Aorta (tissue), 5 donors: ENCODE measurements at regions not wholly inside any gene's neighbourhood (a gene's known extent, or its start where the extent isn't known, plus 50 kb on each side); places are given as distances from the start of the nearest gene placed in this dataset.

Experiments used
- ATAC-seq: fragments of 200-7000 bp; cut with Tn5 transposase; one replicate; pipeline ENCODE4 v1.9.1; 2022; ENCODE audit warnings: moderate library complexity; ENCODE audit not compliant: low FRiP score
- DNase-seq, 2 donors: peaks; one replicate each; pipeline ENCODE4 v3.0.0-alpha.2; 2020
- H3K27ac ChIP-seq, 2 donors: one replicate each; pipeline ENCODE4 v1.5.1; 2013; ENCODE audit warnings: low read length in 2 of 2, mild to moderate bottlenecking in 2 of 2, moderate library complexity in 2 of 2, control low read depth in 1 of 2, inconsistent platforms in 1 of 2, low read depth in 1 of 2
- H3K27me3 ChIP-seq, 2 donors: one replicate each; pipeline ENCODE4 v1.6.1; 2013; ENCODE audit warnings: control low read depth in 1 of 2, low read length in 1 of 2, mild to moderate bottlenecking in 1 of 2, moderate library complexity in 1 of 2; ENCODE audit not compliant: insufficient read depth in 2 of 2, control insufficient read depth in 1 of 2
- H3K36me3 ChIP-seq, 2 donors: one replicate each; pipeline ENCODE4 v1.6.1; 2013; ENCODE audit warnings: control low read depth in 1 of 2, low read length in 1 of 2, mild to moderate bottlenecking in 1 of 2; ENCODE audit not compliant: insufficient read depth in 2 of 2, control insufficient read depth in 1 of 2
- H3K4me1 ChIP-seq, 2 donors: one replicate each; pipeline ENCODE4 v1.6.1; 2013; ENCODE audit warnings: low read length in 2 of 2, control low read depth in 1 of 2, mild to moderate bottlenecking in 1 of 2, moderate library complexity in 1 of 2; ENCODE audit not compliant: insufficient read depth in 2 of 2, control insufficient read depth in 1 of 2
- H3K4me3 ChIP-seq, 2 donors: one replicate each; pipeline ENCODE4 v1.5.1; 2013; ENCODE audit warnings: low read length in 2 of 2, control low read depth in 1 of 2, mild to moderate bottlenecking in 1 of 2
- H3K9me3 ChIP-seq: one replicate; pipeline ENCODE4 v1.6.1; 2013; ENCODE audit warnings: mild to moderate bottlenecking, low read length; ENCODE audit not compliant: control insufficient read depth
- WGBS, 2 donors: extraction: QIAGEN DNeasy Blood & Tissue Kit; methylation state at CpG; one replicate each; pipeline ENCODE4 v1.1.7; 2013; 5-methylcytosine and 5-hydroxymethylcytosine counted together
- intact Hi-C, 2 donors: fragments of 100-400 bp; cut with DNase I; formaldehyde crosslinking; loops; one replicate each; pipeline versions ENCODE4 v1.14.2 to v1.15.0; 2022
- donor health status: healthy with polysubstance abuse.
- donor health status: Bipolar disorder and iron deficiency.
- donor health status: DM: no; HTN: no; CAD: no.
- donor health status: DM: no; HTN: no; CAD: no.
- donor health status: DM: yes; HTN: yes; CAD: no.

DNA sequence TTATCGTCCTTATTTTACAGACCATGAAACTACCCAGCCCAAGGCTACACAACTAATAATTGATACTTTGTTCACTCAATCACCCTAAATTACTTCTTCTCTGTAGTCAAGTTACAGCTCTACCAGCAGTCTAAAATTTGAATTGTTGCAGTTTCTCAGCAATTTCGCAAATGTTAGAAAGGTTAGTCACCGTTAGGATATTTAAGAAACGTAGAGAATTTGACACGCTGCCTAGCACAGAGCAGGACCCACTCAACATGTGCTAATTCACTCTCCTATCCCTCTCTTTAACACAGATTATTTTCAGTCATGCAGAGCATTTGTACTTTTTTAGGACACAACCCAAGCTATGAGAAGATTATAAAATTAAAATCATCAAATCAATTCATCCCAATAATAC lies 771.1 kb upstream of the LUZP2 start:
- intact Hi-C loops = no loop called here
- Histone ChIP-seq H3K36me3 (no peaks in the 10 kb centered on the region), H3K9me3 (no peaks in the 10 kb centered on the region), H3K4me3 (no peak overlapping the region), H3K27me3 (no peaks in the 10 kb centered on the region), H3K27ac (no peak overlapping the region), H3K4me1 (no peaks in the 10 kb centered on the region)
- ATAC-seq = no peak
- 61 to 67% methylated on average over 5 of the region's 5 CpGs for whole genome bisulfite sequencing, 2 donors
- DNase-seq = no peak

DNA sequence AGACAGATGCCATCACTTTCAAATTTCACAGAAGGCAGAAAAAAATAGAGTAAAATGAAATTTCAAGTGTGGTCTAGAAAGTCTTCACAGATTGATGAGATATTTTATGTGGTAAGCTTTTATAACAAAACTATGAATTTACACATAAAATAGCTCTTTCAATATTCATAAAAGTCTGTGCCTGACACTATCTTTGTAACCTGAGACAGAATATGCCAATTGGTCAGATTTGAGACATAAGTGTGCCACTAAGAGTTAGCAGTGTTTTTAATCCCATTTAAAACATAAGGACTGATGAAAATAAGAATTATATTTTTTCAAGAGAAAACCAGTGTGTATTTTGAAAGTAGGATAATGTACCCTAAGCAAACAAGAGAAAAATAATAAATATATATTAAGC lies 769.5 kb upstream of the LUZP2 start:
- H3K27ac ChIP-seq = no peak overlapping the region

DNA sequence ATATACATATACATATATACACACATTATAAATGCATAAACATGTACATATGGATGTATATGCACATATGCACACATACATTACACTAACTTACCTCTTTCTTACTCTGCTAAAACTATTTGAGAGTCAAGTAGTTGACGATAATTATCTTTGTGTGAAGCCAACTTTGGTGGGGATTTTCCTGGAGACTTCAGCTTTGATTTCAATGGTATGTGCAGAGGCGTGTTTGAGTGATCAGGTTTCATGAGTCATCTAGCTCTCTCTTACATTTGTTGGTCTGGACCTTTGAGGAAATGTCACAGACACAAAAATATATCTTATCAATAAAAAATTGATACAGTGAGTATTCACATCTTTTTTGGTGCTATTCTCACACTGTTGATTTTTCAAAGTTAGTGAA lies 769.1 kb upstream of the LUZP2 start:
- Histone ChIP-seq H3K4me3 (no peak overlapping the region), H3K9me3 (no peaks in the 10 kb centered on the region), H3K27me3 (no peaks in the 10 kb centered on the region), H3K27ac (no peak overlapping the region), H3K4me1 (no peaks in the 10 kb centered on the region), H3K36me3 (no peaks in the 10 kb centered on the region)
- intact Hi-C loops = no loop called here
- WGBS, 2 donors = 68 to 70% methylated on average over 2 of the region's 2 CpGs
- ATAC-seq (no peak), DNase-seq (no peak)

More for the DNA sequence above, 769.5 kb upstream of the LUZP2 start:
- H3K4me3 ChIP-seq = no peak overlapping the region
- no peaks in the 10 kb centered on the region for H3K27me3 ChIP-seq
- H3K36me3 ChIP-seq = no peaks in the 10 kb centered on the region
- no peak for DNase-seq
- no peak for ATAC-seq
- no peaks in the 10 kb centered on the region for H3K9me3 ChIP-seq
- intact Hi-C loops = no loop called here
- H3K4me1 ChIP-seq = no peaks in the 10 kb centered on the region

DNA sequence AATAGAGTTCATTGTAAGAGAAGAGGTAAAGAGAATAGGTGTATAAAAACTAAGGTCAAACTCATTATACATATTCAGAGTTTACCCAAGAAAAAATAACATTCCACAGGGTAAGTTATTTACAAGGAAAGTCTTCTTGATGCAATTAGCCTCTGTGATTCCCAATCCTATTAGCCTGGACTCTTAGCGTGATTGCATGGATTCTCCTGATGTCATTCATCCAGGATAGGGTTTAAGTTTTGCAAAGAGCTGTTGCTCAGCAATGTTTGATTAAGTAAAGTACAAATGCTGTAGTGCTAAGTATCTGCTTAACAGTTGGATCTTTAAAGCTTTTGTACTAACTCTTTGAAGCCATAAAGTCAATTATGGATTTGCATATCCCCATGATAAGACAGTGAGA lies 767.8 kb upstream of the LUZP2 start:
- no peak overlapping the region for H3K4me3 ChIP-seq
- H3K27ac ChIP-seq = no peak overlapping the region
- no peaks in the 10 kb centered on the region for H3K9me3 ChIP-seq
- WGBS, 2 donors = 81 to 89% methylated on average over 1 of the region's 1 CpG
- no peaks in the 10 kb centered on the region for H3K36me3 ChIP-seq
- intact Hi-C loops = no loop called here
- no peaks in the 10 kb centered on the region for H3K4me1 ChIP-seq
- DNase-seq = no peak
- no peaks in the 10 kb centered on the region for H3K27me3 ChIP-seq
- no peak for ATAC-seq

DNA sequence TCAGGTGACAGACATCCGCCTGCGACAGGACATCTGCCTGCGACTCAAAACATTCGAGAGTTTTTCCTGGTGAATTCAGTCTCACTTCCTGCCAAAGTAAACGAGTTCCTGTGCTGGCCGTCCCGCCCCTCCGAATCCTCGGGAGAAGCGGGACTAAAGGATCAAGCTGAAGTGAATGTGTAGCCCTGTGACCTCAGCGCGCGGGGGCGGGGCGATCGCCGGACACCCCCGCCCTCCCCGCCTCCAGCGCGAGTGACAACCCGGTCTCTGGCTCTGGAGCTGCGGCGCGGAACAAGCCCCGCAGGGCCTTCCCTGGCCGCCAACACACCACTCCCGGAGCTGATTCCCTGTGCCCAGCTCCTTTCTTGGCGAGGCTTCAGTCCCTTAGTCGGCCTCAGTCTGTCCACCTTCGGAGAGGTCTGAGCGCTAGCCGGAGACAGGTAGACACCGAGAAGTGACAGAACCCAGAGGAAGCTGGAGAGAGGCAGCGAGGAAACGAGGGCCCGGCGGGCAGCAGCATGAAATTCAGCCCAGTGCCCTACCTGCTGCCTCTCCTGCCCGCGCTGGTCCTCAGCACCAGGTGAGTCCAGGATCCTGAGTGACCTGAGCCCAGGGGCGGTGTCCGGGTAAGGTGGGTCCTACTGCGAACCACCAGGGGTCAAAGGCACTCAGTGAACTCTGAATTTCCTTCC lies 766.4 kb upstream of the LUZP2 start:
- WGBS, 2 donors = 89 to 93% methylated on average over 38 to 43 of the region's 43 CpGs
- DNase-seq (no peak), ATAC-seq (no peak)
- Histone ChIP-seq H3K27me3 (no peaks in the 10 kb centered on the region), H3K27ac (no peak overlapping the region), H3K4me3 (no peak overlapping the region), H3K36me3 (no peaks in the 10 kb centered on the region), H3K9me3 (no peaks in the 10 kb centered on the region), H3K4me1 (no peaks in the 10 kb centered on the region)
- intact Hi-C loops = no loop called here

DNA sequence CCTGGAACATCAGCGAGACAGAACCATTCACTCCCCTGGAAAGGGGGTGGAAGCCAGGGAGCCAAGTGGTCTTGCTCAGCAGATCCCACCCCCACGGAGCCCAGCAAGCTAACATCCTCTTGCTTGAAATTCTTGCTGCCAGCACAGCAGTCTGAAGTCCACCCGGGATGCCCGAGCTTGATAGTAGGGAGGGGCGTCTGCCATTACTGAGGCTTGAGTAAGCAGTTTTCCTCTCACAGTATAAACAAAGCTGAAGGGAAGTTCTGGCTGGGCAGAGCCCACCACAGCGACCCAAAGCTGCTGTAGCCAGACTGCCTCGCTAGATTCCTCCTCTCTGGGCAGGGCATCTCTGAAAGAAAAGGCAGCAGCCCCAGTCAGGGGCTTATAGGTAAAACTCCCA lies 764.8 kb upstream of the LUZP2 start:
- Histone ChIP-seq H3K9me3 (no peaks in the 10 kb centered on the region), H3K27me3 (no peaks in the 10 kb centered on the region), H3K27ac (no peak overlapping the region), H3K36me3 (no peaks in the 10 kb centered on the region), H3K4me1 (no peaks in the 10 kb centered on the region), H3K4me3 (no peak overlapping the region)
- DNase-seq (no peak), ATAC-seq (no peak)
- 39 to 44% methylated on average over 7 of the region's 7 CpGs for WGBS, 2 donors
- intact Hi-C loops = no loop called here

DNA sequence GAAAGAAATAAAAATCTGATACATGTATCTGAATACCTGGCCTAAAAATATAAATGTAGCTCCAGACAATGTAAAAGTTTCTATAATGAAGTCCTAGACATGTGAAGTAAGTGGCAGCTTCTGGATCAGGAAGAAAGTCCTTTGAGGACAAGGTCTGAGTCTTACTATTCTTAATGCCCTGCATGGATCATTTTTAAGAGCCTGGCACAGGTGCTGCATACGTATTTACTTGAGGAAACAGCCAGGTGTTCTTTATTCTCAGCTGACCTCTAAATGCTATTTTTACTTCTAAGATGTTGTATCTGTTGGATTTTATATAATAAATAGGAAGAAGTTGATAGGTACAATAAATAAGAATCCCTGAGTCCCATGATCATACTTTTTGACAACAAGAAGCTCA lies 750.0 kb upstream of the LUZP2 start:
- WGBS, 2 donors = 69 to 78% methylated on average over 1 of the region's 1 CpG
- H3K27ac ChIP-seq = no peak overlapping the region
- no peaks in the 10 kb centered on the region for H3K9me3 ChIP-seq
- H3K36me3 ChIP-seq = no peaks in the 10 kb centered on the region
- H3K27me3 ChIP-seq = no peaks in the 10 kb centered on the region
- DNase-seq (no peak), ATAC-seq (no peak)
- H3K4me3 ChIP-seq = no peak overlapping the region
- intact Hi-C loops = no loop called here
- H3K4me1 ChIP-seq = no peaks in the 10 kb centered on the region

DNA sequence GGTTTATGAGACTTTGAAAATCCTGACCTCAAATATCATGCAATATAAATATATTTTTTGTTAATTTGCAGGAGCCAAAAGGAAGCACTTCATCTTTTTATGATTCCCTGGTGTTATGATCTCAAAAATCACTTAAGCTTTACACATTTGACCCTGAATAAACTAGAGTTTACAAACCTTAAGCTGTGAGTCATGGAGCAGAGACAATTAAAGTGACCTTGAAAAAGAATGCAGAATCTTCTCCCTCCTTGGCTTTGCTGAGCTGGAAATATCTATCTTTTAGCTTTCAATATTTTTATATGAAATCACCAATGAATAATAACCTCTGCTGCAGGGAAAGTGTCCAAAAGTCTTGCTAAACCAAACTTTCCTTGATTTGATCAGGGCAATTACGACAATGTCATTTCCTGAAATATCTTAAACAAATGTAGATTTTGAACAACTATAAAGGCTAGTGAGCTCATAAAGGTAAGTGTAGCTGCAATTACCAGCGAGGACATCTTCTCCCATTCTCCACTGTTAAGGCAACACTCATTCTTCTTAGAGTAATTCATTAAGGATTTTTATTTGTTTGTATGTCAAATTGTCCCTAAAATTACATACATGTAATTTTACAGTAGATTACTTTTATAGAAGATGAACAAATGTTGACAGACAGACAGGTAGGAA lies 747.0 kb upstream of the LUZP2 start:
- no peak for ATAC-seq
- Histone ChIP-seq H3K9me3 (no peaks in the 10 kb centered on the region), H3K4me3 (no peak overlapping the region), H3K27ac (no peak overlapping the region), H3K4me1 (no peaks in the 10 kb centered on the region), H3K36me3 (no peaks in the 10 kb centered on the region), H3K27me3 (no peaks in the 10 kb centered on the region)
- DNase-seq = no peak
- 59 to 79% methylated on average over 2 of the region's 2 CpGs for WGBS, 2 donors
- intact Hi-C loops = no loop called here

DNA sequence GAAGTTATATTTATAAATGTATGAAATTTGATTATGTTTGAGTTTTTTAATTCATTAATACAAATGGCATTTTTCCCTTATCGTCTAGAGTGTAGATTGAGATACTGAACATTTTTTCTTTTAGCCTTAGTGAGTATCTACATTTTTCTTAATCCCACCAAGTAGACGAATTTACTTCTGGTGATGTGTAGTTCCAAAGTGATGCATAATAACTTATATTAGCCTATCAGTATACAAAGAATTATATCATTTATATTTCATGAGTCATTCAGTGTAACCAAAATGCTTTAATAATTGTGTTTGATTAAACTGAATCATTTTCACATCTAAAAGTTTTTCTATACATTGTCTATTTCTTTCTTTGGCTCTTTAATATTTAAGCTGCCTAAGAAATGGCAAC lies 745.6 kb upstream of the LUZP2 start:
- intact Hi-C loops = no loop called here
- Histone ChIP-seq H3K9me3 (no peaks in the 10 kb centered on the region), H3K27me3 (no peaks in the 10 kb centered on the region), H3K4me3 (no peak overlapping the region), H3K27ac (no peak overlapping the region), H3K36me3 (no peaks in the 10 kb centered on the region), H3K4me1 (no peaks in the 10 kb centered on the region)
- 73 to 79% methylated on average over 2 of the region's 2 CpGs for WGBS, 2 donors
- DNase-seq (no peak), ATAC-seq (no peak)
